HuH-7.5 (cell line): ENCODE measurements at regions not wholly inside any gene's neighbourhood (a gene's known extent, or its start where the extent isn't known, plus 50 kb on each side); places are given as distances from the start of the nearest gene placed in this dataset.
A peak's percentile ranks its signal among the peaks of the same experiment; 100 is the strongest.
"Not testable (repeated sequence)": the region's sequence is repeated elsewhere in the genome, so short reads cannot be mapped to it uniquely, and the experiment has no call there.

Experiments
- DNase-seq: peaks from one replicate; pipeline ENCODE4 v3.0.0; 2011; ENCODE audit warnings: low spot score

- no peak for DNase-seq
These were observed 59.7 kb downstream of the RAP2B start for GRCh38 chr3:153221748-153222162.

DNA sequence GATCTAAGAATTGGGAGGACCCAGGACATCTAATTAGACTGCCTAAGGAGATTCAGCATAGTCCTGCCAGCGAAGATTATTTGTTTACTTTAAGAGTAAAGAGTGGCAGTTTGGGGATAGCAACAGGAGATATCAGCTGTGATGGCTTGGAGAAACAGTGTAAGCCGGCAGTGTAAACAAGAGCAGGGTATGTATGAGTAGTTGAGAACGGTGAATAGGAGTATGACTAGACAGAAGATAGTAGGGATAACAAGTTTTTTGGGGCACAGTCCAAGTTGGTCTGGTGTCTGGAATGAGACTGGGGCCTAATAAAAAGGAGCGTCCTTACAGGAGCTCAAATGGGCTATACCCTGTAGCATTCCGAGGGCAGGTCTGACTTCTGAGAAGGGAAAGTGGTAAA lies 64.9 kb downstream of the RAP2B start:
- not testable (repeated sequence) for DNase-seq

GRCh38 chr3:153230427-153230826 lies 68.4 kb downstream of the RAP2B start:
- not testable (repeated sequence) for DNase-seq

DNA sequence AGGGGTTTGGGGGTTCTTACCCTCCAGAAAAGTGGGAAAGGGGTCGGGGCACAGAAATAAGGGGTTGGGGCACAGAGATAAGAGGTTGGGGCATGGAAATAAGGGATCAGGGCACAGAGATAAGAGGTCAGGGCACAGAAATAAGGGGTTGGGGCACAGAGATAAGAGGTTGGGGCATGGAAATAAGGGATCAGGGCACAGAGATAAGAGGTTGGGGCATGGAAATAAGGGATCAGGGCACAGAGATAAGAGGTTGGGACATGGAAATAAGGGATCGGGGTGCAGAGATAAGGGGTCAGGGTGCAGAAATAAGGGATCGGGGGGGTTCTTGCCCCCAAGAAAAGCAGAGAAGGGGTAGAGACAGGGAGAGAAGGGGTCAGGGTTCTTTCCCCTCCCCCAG lies 69.2 kb downstream of the RAP2B start:
- not testable (repeated sequence) for DNase-seq

DNA sequence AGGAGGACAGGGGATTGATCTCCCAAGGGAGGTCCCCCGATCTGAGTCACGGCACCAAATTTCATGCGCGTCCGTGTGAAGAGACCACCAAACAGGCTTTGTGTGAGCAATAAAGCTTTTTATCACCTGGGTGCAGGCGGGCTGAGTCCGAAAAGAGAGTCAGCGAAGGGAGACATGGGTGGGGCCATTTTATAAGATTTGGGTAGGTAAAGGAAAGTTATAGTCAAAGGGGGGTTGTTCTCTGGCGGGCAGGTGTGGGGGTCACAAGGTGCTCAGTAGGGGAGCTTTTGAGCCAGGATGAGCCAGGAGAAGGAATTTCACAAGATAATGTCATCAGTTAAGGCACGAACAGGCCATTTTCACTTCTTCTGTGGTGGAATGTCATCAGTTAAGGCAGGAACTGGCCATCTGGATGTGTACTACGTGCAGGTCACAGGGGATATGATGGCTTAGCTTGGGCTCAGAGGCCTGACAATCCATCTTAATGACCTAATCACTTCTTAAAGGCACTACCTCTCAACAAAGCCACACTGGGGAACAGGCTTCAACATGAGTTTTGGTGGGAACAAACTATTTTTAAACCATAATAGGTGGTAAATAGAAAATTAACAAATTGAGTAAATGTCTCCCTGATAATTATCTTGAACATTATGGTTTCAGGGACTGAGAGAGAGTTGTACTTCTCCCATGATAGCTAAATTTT lies 70.2 kb downstream of the RAP2B start:
- DNase-seq = not testable (repeated sequence)

GRCh38 chr3:153232851-153233271 lies 70.8 kb downstream of the RAP2B start:
- no peak for DNase-seq

GRCh38 chr3:153233986-153234385 lies 72.0 kb downstream of the RAP2B start:
- no peak for DNase-seq

DNA sequence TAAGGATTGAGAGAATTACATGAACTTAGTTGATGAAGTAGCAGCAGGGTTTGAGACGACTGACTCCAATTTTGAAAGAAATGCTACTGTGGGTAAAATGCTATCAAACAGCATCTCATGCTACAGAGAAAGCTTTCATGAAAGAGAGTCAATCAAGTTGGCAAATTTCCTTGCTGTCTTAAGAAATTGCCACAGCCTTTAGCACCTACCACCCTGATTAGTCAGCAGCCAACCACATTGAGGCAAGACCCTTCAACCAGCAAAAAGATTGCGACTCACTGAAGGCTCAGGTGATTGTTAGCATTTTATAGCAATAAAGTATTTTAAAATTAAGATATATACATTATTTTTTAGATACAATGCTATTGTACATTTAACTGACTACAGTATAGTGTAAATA lies 80.9 kb downstream of the RAP2B start:
- DNase-seq = no peak

GRCh38 chr3:153244961-153245360 lies 82.9 kb downstream of the RAP2B start:
- no peak for DNase-seq

- DNase-seq = no peak
These were observed 83.6 kb downstream of the RAP2B start for GRCh38 chr3:153245661-153246060.

GRCh38 chr3:153246331-153246730 lies 84.3 kb downstream of the RAP2B start:
- DNase-seq = no peak

DNA sequence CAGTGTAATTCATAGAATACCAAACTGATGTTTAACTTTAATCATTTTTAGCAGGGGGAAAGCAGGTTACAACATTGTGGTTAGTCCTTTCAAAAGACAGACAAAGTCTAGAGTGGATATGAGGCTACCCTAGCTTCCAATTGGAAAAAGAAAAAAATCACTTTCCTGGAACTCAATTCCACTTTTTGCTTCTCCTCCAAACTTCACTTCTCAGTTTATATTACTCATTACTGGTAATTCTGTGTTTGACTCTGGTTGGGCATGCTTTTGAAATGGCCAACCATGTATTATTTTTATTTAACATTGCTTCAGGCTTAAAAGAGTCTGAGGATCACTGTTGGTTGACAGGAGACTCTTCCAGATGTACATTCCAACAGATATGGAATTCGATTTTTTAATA lies 84.8 kb downstream of the RAP2B start:
- no peak for DNase-seq

DNA sequence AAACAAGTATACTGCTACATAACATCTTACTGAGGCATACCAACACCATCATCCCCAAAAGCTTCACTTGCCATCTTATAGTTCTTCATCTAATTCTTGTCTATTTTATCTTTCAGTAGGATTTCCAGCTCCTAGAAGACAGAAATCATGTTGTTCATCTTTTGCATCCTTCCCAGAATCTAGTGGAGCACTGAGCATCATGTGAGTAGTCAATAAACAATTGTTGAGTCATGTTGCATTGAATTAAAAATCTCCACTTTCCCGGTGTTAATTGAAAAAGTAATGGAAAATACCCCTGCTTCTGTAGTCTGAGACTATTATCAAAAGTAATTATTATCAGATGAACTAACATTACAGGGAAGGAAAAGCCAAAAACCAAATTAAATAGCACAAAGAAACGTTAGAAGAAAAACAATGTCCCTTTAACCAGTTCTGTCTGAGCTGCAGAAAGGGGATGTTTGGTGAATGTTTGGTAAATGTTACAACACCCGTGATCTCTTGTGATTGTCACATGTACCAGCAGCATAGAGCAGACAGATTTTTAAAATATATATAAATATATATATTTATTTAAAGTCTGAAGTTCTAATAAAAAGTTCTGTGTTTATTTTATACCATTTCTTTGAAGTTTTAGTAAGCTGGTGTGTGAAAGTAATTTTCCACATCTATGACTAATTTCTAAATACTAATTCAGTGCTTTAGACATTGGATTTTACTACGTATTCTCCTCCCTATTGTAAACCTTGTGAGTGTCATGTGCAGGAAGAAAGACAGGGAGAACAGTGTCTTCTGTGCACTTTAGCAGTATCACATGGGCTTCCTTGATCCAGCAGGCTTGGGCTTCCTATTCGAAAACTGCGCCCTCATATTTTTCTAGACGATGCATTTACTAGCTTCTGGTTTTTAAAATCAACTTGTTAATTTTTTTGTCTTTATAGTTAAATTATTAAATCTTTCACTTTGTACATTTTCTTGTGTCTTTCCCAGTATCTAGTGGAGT lies 85.6 kb downstream of the RAP2B start:
- DNase-seq = no peak

GRCh38 chr3:153248835-153249234 lies 86.8 kb downstream of the RAP2B start:
- not testable (repeated sequence) for DNase-seq

DNA sequence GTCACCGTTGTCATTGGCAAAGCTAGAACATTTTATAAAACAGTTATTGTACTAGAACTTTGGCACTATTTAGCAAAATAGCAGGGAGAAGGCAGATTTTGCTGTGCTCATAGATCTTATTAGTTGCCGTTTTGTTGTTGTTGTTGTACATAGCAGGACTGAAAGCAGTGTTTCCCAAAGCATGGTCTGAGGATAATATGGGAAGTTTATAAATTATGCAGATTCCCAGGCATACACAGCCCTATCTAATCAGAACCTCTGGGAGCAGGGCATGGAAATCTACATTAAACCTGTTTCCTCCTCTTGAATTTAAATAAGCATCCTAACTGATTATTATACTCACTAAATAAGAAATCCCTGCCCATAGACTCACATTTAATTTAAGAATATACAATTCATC lies 87.9 kb downstream of the RAP2B start:
- no peak for DNase-seq

DNA sequence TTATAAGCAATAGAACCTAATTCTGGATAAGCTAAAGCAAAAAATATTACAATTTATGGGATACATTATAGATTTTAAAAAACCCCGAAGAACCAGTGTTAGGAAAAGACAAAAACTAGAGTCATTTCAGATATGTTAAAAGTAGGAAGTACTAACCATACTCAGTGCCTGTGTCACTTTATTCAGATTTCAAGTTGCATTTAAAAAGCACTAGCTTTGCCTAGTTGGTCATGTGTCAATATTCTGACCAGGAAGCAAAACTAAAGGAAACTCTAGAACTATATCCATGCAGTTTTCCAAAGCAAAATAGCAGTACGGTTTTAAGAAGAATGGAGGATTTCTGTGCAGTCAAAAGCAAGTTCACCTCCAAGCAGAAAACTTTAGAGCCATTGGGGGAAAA lies 88.4 kb downstream of the RAP2B start:
- no peak for DNase-seq

- no peak for DNase-seq
These were observed 90.9 kb downstream of the RAP2B start for GRCh38 chr3:153252963-153253362.

GRCh38 chr3:153254361-153254760 lies 92.3 kb downstream of the RAP2B start:
- no peak for DNase-seq

GRCh38 chr3:153257673-153258351 lies 95.8 kb downstream of the RAP2B start:
- peak; percentile 31 for DNase-seq

- no peak for DNase-seq
These were observed 97.9 kb downstream of the RAP2B start for GRCh38 chr3:153259956-153260355.

DNA sequence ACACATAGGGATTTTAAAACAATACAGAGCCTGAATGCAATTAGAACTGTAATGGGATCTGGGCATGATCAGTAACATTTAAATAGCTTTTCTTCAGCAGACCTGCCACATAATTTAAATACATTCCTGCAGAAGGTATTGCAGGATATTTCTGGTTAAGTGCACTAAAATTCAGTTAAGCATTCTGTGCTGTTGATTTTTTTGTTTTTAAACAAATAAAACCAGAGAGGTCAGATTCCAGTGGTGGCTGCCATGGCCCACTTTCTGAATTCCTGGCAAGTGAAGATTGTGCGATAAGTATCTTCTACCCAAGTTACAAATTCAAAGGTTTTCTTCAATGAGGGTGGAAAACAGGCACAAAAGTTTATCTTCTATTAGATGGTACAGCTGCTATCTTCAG lies 98.7 kb downstream of the RAP2B start:
- no peak for DNase-seq

DNA sequence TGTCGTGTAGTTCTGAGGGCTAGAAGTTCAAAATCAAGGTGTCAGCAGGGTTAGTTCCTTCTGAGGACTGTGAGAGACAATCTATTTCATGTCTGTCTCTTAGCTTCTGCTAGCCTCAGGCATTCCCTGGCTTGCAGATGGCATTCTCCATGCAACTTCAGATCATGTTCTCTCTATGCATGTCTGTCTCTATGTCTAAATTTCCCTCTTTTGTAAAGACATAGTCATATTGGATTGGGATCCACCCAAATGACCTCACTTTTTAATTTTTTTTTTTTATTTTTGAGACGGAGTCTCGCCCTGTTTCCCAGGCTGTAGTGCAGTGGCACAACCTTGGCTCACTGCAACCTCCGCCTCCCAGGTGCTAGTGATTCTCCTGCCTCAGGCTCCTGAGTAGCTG lies 104.6 kb downstream of the RAP2B start:
- no peak for DNase-seq
